ENCODE measurements at regions not wholly inside any gene's neighbourhood (a gene's known extent, or its start where the extent isn't known, plus 50 kb on each side); places are given as distances from the start of the nearest gene placed in this dataset.

DNA sequence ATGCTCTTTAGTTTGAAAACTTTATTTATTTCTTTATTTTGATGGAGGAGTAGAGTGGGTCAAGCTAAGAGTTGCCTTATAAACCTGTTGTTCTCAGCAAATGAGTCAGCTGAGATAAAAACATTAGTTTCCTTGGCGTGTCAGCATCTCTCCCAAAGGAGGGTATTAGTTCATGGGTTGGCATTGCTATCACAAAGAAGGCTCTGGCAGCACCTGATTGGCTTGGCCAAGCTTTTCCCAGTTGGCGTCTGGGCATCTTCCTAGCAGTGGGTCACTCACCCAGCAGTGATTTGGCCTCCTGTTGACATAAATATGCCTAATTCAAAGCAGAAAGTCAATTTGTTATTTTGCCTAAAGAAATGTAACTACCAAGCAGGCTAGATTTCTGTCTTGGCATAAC is 200.7 kb upstream of the TNP1 start:
- no peak for DNase-seq (ENCODE audit: low spot score)
- TF ChIP-seq CTCF (IDR thresholded peaks at IDR 0.05), result no peak
- Histone ChIP-seq H3K27ac (no peak overlapping the region), H3K4me3 (no peak overlapping the region)

DNA sequence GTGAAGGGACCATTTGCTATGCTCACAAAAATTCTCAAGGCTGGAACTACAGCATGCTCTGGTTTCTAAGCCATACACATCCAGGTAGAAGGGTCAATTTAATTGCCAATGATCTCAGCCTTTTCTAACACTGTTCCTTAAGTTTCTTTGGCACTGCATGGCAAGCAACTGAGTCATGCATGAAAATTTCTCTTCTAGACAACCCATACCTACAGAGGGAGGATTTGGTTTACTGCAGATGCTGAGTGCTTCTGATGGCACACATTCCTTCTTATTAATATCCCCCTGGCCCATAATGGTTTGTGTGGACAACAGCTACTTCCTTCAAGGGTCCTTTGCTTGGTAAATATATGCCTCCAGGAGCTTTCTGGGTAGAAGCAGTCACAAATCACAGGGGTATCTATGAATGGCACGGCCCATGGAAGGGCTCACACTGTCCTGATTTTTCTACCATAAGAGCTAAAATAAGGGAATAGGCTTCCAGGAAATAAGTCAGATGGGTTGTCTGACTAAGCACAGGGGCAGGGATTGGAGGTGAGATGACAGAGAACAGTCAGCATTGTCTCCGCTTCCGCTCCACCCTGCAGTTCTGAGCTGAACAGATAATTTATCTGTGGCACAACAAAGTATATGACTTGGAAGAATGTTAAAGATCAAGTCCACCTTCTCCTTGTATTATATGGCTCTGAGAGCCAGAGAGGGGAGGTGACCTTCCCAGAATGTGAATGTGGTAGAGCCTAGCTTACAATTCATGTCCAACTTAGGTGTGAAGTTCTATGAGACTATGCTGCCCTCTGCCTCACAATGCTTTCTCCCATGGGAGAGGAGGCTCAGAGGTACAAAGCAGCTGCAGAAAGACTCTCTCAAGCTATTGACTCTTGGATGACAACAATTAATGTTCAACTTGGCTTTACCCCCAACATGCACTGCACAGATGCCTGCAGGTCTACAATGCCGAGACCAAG is 199.2 kb upstream of the TNP1 start:
- no peak for TF ChIP-seq CTCF (IDR thresholded peaks at IDR 0.05)
- H3K27ac ChIP-seq, result no peak overlapping the region
- no peak for DNase-seq (ENCODE audit: low spot score)
- H3K4me3 ChIP-seq, result no peak overlapping the region

DNA sequence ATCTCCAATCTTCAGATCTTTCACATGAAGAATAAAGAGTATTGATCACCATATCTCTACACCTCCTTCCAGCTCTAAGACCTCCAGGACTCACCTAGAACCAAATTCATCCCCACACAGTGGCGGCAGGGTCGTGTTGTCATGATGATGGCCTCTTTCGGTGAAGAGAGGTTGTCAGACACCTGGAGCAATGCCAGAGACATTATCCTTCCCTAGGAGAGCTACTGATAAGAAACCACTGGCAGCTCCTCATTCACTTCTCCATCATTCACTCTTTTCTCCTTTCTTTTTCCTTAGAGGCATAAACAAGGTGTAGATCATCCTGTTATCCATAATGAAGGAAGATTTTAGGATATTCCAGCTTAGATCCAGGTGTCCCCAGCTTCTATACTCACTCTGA is 197.9 kb upstream of the TNP1 start:
- no peak for TF ChIP-seq CTCF (IDR thresholded peaks at IDR 0.05)
- no peak for DNase-seq (ENCODE audit: low spot score)

DNA sequence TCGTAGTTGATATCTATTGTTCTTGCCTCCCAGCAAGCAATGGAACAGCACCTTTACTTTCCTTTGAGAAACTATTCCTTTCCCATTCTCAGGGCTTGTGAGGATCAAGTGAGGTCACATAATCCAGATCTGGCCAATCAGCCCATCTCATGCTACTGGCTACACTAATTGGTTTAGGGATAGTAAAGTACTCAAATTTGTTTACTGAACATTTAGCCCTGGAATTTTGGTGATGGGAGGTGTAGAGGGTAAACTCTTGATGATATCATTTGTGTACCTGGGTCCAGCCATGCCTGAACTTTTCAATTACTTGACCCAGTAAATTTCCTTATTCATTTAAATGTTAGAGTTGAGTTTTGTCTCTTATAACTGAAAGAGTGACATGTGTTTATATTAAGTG is 195.8 kb upstream of the TNP1 start:
- Histone ChIP-seq H3K4me3 (no peak overlapping the region), H3K27ac (peak overlapping the region in 1 of 2 donors; percentile 70)
- no peak for TF ChIP-seq CTCF (IDR thresholded peaks at IDR 0.05)
- no peak for DNase-seq (ENCODE audit: low spot score)

More for the DNA sequence above, 197.9 kb upstream of the TNP1 start:
- no peak overlapping the region for H3K27ac ChIP-seq
- H3K4me3 ChIP-seq, result no peak overlapping the region

- DNase-seq (ENCODE audit: low spot score), result no peak
- peak overlapping the region; percentile 6 to 70 for H3K27ac ChIP-seq
- no peak for TF ChIP-seq CTCF (IDR thresholded peaks at IDR 0.05)
- H3K4me3 ChIP-seq, result no peak overlapping the region
Observed at GRCh38 chr2:217054791-217055190, 194.9 kb upstream of the TNP1 start.

GRCh38 chr2:217052856-217053577 is 193.2 kb upstream of the TNP1 start:
- DNase-seq (ENCODE audit: low spot score), result no peak
- no peak overlapping the region for H3K4me3 ChIP-seq
- H3K27ac ChIP-seq, result peak overlapping the region in 1 of 2 donors; percentile 70
- TF ChIP-seq CTCF (IDR thresholded peaks at IDR 0.05), result no peak

Measured in coronary artery (tissue), 2 donors.